ENCODE measurements at regions not wholly inside any gene's neighbourhood (a gene's known extent, or its start where the extent isn't known, plus 50 kb on each side); places are given as distances from the start of the nearest gene placed in this dataset.

DNA sequence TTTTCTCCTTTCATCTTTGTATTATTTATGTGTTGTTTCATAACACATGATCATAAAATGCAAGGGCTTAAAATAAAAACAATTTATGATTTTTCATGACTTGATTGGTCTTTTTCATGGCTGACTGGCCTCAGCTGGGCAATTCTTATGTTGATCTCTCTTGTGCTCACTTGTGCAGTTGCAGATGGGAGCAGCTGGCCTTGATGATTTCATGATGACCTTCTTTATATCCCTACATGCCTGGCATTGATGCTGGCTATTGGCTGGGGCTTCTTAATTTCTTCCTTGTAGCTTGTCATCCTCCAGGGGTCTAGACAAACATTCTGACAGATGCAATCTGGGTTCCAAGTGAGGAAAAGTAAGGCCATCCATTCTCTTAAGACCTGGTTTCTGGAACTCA, 1832.8 kb upstream of the FLRT2 start:
- TF ChIP-seq, protein P1, sequence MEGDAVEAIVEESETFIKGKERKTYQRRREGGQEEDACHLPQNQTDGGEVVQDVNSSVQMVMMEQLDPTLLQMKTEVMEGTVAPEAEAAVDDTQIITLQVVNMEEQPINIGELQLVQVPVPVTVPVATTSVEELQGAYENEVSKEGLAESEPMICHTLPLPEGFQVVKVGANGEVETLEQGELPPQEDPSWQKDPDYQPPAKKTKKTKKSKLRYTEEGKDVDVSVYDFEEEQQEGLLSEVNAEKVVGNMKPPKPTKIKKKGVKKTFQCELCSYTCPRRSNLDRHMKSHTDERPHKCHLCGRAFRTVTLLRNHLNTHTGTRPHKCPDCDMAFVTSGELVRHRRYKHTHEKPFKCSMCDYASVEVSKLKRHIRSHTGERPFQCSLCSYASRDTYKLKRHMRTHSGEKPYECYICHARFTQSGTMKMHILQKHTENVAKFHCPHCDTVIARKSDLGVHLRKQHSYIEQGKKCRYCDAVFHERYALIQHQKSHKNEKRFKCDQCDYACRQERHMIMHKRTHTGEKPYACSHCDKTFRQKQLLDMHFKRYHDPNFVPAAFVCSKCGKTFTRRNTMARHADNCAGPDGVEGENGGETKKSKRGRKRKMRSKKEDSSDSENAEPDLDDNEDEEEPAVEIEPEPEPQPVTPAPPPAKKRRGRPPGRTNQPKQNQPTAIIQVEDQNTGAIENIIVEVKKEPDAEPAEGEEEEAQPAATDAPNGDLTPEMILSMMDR (IDR thresholded peaks at IDR 0.05), result no peak
- TF ChIP-seq EP300 (IDR thresholded peaks at IDR 0.05) (no peak), POLR2A (IDR thresholded peaks at IDR 0.05) (no peak)

Data from ovary (tissue), 3 donors.